Esophagus squamous epithelium (tissue), 4 donors: ENCODE measurements at regions not wholly inside any gene's neighbourhood (a gene's known extent, or its start where the extent isn't known, plus 50 kb on each side); places are given as distances from the start of the nearest gene placed in this dataset.

Source experiments
- POLR2A ChIP-seq, 4 donors: fragments of 450-650 bp; IDR thresholded peaks; one replicate each; pipeline ENCODE4 v1.6.1; 2017; ENCODE audit warnings: antibody characterized with exemption in 4 of 4, mild to moderate bottlenecking in 4 of 4, moderate library complexity in 3 of 4
- TF ChIP-seq, protein P1 (sequence below), 6 experiments: fragments of 450-650 bp in 4 of 6; fragments of 200-600 bp in 2 of 6; sonication (generic) in 2 of 6; IDR thresholded peaks; one replicate each; pipeline ENCODE4 v1.5.1; 2016 to 2019; ENCODE audit warnings: antibody characterized with exemption in 6 of 6, mild to moderate bottlenecking in 4 of 6, moderate library complexity in 4 of 6

DNA sequence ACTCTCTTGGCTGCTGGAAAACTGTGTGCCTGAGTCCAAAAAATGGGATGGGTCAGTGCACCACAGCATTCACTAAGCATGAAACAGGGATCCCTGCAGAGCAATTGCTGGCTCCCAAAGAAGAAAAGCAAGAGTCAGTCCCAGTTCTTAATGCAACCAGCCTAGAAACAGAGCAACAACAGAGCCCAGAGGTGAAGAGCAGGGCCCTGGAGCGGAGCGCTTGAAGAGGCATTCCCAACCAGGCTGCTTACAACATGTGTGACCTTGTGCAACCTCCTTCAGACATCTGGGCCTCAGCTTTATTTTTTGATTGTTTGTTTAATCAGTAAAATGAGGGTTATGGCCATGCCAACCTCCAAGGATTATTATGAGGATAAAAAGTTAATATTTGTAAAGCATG is 543.7 kb upstream of the COBL start:
- TF ChIP-seq, protein P1, sequence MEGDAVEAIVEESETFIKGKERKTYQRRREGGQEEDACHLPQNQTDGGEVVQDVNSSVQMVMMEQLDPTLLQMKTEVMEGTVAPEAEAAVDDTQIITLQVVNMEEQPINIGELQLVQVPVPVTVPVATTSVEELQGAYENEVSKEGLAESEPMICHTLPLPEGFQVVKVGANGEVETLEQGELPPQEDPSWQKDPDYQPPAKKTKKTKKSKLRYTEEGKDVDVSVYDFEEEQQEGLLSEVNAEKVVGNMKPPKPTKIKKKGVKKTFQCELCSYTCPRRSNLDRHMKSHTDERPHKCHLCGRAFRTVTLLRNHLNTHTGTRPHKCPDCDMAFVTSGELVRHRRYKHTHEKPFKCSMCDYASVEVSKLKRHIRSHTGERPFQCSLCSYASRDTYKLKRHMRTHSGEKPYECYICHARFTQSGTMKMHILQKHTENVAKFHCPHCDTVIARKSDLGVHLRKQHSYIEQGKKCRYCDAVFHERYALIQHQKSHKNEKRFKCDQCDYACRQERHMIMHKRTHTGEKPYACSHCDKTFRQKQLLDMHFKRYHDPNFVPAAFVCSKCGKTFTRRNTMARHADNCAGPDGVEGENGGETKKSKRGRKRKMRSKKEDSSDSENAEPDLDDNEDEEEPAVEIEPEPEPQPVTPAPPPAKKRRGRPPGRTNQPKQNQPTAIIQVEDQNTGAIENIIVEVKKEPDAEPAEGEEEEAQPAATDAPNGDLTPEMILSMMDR (IDR thresholded peaks at IDR 0.05) = no peak
- TF ChIP-seq POLR2A (IDR thresholded peaks at IDR 0.05) = no peak
